GM21360 (cell line): ENCODE measurements at regions not wholly inside any gene's neighbourhood (a gene's known extent, or its start where the extent isn't known, plus 50 kb on each side); places are given as distances from the start of the nearest gene placed in this dataset.
A peak's percentile ranks its signal among the peaks of the same experiment; 100 is the strongest.

Source experiments
- ATAC-seq: cut with Tn5 transposase; IDR thresholded peaks from one replicate; pipeline ENCODE4 v1.9.1; 2021; ENCODE audit warnings: mild to moderate bottlenecking, moderate library complexity; ENCODE audit not compliant: unreplicated experiment

DNA sequence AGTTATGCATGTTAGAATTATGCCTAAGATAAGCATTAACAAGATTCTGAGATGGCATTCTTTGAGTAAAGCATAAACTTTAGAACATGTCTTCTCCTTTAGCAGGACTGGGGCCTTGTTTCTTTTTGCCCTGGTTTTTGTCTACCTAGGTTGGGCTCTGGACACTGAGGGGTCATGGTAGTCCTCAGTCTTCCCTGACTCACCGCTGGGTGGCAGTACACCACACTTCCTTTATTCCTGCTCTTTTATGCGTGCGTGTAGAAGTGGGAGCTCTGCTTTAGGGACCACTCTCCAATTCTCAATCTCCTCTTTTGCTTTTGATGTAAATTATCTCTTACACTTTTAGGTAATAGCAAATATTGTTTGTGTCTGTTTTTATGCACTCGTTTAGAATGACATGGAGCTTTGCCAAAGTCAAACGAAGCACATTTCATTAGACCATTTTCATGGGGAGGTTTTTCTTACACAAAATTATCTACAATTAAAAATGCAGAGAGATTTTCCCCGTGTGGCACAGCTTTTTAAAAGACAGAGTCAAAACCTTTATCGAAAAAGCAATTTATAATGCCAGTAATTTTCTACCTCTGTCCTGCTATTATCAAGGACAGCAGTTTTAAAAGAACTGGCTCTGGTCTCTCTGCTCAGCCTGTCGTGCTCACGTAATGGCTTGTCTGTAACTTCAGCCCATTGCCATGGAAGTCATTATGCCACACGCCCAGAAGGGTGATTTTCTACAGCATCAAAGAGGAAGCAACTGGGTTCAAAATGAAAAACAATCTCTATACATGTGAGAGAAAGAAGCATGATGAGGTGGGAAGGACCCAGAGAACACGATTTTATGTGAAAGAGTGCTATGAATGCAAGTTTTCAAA, 413.9 kb downstream of the COG6 start:
- no peak for ATAC-seq

DNA sequence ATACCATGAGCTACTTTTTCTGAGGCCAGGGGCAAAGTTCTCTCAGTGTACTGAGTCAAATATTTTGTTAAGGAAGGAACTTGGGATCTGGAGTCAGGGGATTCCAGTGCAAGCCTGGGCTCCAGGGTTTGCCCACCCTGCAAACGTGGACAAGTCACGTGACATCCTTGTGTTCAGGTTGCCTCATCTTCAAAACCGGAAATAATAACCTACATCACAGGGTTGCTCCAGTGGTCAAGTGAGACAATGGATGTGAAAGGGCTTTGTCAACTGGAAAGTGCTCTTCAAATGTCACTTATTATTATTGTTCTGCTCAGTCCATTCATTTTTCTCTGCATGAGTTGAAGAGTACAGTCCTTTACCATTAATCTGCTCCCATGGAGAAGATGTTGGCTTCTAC, 414.9 kb downstream of the COG6 start:
- no peak for ATAC-seq

DNA sequence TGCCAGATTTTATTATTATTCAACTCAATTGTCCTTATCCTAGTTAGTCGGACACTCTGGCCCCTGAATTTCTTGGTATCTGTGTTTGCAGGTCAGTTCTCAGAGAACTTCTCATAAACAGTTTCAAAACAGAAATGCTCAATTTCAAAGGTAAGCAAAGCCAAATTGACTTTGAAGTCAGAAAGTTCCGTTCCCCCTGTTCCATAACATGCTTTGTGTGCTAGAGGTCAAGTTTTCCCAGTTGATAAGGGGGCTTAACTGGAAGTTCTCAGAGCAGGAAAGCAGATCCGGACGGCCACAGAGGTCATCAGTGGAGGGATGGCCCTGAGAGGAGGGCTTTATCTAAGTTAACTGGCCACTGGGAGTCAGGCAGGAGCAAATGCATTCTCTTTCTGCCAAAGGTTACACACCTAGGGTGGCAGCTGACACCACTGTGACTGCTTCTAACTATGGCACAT, 417.2 kb downstream of the COG6 start:
- ATAC-seq: no peak

DNA sequence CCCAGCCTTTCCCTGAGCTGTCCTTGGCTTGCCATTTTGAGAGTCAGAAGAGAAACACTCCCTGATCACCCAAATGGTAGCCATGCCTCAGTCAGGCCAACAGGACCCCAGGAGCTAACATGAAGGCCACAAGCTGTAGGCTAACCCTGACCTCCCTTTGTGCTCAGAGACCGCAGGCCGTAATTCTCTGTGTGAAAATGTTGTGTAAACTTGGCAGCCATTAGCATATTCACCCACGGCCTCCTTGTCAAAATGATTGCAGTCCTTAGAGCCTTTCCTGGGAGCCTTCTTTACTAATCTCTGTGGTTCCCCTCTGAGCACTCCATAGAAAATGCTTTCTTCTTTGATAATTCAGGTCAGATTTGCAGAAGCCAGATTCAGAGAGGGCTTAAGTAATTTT, 418.9 kb downstream of the COG6 start:
- ATAC-seq: no peak

DNA sequence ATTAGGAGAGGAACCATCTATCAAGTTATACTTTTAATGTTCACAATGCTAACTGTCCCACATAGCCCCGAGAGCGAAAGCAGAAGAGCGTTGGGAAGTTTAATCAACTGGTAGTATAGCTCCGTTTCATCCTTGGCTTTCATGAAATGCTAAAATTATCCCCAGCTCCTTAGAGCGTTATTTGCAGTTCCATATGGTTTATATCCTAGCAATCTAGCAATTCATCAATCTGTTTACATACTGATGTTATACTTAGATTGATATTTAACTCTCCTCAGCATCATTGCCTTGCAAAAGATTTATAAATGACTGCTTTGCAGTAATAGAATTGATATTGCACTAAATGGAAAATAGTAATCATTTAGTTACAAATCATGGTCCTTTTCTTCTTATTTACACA, 419.8 kb downstream of the COG6 start:
- no peak for ATAC-seq

DNA sequence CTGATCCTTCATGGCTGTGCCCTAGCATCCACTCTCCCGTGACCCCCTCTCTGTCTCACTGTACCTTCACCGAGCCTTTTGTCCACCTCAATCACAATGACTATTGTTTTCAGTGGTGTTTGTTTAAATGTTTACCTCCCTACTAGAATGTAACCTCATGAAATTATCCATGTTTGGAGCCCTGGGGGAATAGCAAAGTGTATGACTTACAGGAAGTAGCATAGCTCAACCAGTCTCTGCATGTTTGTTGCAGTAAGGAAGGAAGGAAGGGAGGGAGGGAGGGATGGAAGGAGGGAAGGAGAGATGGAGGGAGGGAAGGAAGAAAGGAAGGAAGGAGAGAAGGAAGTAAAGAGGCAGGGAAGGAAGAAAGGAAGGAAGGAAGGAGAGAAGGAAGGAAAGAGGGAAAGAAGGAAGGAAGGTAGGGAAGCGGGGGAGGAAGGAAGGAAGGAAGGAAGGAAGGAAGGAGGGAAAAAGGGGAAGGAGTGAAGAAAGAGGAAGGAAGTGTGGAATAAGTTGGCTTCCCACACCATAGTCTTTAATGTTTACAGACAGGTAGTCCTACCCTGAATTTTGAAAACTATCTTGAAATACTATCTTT, 421.4 kb downstream of the COG6 start:
- no peak for ATAC-seq

DNA sequence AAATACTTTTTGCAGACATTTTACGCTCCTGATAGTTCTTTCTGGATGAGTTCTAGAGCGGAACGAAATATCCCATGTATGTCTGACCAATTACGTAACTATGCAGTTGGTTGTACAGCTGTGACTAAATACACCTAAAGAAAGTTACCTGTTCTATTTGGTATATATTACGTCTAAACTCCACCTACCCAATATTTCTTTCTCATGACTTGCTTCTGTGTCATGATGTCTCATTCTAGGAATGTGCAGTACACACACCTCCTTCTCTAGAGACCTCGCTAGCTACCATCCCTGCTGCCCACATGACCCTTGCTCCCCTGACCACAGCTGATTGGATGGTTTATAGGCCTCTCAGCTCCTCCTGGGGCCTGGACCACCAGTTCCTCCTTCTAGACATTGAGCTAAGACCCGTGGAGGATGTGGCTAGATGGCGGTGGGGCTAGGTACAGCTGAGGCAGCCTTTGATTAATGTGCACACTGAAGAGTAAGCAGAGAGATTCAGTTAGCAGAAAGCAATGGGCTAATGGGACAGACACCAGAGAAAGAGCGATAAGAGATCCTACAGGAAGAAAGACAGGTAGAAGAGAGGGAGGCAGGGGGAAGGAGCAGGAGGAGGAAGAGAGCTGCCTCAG, 422.1 kb downstream of the COG6 start:
- ATAC-seq: no peak

DNA sequence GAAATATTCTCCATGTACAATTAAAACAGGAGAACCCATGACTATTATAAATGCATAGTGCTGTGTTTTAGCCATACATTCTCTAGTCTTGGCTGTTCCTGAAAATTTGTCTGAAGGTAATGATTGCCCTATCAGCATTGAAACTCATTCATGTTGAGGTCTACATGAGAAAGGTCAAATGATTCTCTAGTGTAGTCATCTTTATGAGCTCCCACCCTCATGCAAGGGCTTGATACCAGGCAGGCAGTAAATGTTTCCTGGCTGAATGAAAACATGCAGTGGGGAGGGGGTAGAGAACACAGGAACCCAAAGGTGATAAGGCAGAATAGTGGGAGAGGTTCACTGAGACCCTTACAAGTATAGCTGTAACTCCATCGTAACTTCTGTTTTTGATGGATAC, 424.3 kb downstream of the COG6 start:
- ATAC-seq: no peak

DNA sequence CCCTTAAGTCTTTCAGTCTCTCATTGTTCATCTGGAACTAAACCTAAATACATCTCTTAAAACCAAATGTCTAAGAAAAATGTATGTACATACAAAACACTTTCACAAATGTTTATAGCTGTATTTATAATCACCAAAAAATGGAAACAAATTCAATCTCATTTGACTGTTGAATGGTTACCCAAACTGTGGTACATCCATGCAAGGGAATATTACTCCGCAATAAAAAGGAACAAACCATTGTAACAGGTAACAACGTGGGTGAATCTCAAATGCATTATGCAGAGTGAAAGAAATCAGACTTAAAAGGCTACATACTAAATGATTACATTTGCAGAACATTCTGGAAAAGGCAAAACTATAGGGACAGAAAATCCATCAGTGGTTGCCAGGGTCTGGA, 425.2 kb downstream of the COG6 start:
- ATAC-seq: no peak

DNA sequence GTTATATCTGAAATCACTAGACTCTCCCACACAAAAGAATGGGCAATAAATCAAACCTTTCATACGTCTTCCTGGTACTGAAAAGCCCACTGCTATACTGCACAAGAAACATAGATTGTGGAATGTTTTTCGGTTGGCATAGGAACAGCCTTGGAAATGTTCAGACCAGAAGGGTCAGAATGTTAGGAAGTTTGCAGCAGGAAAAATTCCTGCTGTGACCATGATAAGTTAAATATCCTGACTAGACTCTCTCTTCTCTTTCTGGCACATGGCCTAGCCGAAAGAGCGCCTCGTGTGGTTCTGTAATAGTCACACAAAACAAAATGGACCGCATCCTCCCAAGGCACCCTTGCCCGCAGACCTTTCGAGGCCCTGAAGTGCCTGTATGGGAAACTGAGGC, 427.2 kb downstream of the COG6 start:
- ATAC-seq: no peak

DNA sequence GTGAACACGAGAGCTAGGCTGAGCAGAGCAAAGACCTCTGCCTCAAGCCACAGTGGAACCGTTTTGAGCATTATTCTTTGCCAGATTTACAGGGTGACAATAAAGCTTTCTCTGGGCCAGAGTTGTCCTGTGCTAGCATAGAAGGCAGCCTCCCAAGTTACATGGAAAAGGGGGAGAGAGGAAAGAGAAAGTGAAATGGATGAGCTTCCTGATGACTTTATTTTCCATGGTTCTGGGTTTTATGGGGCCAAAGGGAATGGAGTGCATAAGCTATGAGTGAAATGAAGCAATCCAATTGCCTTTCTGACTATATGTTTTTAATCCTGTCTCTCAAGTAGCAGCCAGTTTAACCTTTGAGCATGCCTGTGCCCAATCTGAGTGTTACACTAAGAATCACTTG, 428.4 kb downstream of the COG6 start:
- ATAC-seq: no peak

DNA sequence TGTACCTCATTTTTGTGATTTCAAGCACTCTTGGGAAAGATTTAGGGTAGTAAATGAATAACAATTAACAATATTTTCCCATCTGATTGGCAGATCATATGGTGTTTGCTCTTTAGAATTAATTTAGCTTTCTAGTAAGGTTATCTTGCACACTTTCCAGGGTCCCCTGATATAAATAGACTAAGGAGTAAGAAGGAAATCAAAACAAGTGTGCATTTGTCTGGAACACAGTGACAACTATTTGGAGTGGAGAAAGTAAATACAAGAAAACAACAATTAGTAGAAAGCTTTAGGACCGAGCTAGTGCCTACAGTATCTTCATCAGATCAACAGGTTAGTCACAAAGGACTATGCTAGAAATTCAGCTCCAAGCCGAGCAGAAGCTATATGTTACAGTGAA, 429.5 kb downstream of the COG6 start:
- no peak for ATAC-seq

DNA sequence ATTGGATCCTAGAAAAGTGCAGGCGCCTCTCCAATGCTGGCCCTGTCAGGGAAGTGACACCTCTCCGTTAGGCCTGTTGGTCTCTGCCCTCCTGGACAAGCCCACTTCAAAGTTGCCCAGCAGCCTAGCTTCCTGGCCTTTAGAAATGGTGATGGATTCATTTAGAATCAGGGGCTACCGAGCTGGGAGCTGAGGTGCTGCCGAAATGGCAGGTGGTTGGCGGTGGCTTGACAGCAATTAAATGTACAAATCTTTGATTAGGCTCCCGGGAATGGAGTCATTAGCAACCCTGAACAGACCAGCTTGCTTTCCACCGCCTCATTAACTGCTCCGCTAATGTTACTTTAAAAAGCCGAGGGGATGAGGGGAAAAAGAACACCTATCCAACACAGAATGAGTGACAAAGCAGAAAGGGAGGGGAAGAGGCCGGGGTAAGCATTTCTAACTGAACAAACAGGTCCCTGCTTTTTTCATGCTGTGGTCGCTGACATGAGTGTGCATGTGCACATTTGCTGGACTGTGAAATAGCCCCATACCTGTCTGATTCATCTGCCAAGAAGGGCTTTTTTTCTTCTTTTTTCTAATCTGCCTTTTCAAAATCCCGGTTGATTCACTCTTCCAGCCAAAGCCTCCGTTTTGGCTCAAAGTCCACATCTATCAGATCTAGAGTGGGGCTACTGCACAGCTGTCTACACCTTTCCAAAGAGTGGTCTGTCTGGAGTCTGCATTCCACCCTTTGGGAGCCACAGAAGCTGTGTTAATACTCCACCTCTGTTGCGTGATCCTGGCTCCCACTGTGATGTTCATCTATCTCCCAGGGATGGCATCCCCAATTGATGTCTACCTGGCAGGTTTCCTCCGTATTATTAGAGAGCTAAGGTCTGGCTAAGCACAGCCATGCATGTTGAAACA, 431.9 kb downstream of the COG6 start:
- no peak for ATAC-seq

DNA sequence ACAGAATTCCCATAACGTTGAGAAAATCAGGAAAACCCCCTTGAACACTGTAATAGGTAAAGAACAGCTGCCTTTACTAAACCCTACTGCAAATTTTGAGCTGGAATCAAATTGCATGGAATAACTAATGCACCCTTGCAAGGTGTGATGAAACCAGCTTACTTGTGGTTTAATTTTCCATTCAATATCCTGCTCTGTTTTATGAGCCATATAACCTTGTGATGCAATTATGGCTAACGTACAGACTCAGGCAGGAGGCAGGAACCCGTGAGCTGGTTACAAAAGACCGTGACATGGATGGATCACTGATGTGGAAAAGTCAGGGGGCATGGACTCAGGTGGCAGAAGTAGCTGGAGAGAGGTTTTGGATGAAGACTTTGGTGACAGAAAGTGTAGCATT, 438.6 kb downstream of the COG6 start:
- ATAC-seq: no peak

DNA sequence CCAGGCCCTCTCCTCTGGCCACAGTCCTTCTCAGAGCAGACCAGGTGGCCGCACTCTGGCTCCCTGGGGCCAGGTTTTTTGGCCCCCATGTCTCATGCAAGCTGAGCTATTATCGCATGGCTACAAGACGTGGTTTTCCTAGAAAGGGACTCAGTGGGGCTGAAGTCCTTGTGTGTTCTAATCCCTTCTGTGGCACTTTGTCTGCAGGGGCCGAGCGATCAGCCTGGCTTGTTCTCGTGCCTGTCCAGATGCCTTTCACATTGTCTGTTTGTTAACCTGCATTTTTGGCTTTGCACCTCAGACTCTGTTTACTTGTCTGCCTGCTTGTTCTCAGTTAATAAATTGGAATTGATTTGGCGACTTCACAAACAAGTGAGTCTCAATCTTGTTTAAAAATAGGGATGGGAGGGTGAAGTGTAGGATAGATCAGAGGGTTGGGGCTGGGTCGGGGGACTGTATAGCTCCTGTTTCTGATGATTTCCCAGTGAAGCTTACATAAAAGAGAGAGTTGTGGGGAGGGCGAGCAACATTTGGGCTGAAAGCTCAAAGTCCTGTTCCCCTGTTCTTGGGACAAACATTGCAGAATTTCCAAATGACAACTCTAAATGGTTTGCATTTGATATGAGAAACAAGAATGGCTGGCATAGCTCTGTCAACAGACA, 440.4 kb downstream of the COG6 start:
- ATAC-seq: no peak

DNA sequence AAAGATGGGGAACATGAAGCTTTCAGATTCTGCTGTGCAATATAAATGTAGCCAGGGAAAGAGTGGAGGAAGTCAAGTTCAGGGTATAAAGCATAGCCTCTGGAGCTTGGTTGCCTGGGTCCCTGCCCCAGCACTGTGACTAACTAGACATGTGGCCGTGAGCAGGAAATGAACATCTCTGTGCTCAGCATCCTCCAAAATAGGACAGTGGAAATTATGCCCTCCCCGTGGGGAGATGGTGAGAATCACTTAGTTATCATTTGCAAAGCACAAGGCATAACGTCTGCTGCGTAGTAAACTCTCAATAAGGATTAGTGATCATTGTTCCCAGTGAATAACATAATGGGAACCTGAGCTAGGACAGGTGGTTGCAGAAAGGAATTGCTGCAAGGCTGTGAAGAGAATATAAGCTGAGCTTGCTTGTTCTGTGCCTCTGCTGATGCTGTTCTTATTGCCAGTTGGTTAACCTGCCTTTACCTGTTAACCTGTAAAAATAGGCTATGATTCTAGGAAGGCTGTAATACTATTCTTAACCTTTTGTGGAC, 441.0 kb downstream of the COG6 start:
- no peak for ATAC-seq

DNA sequence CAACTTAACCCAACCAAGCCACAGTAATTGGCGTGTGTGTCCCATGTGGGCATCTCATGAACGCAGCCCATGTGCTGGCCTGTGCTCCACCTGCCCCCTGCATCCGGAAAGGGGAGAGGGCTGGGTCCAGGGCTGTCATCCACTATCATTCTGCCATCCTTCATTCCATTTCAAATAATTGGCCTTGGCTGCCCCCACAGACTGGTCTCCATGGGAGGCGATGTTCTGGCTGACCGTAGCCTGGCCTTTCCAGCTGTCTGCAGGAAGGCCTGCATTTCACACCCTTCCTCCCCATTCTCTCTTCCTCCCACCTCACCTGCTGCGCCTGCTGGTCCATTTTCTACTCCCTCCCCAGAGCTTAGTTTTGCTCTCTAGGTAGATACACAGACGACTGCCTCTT, 442.8 kb downstream of the COG6 start:
- no peak for ATAC-seq

DNA sequence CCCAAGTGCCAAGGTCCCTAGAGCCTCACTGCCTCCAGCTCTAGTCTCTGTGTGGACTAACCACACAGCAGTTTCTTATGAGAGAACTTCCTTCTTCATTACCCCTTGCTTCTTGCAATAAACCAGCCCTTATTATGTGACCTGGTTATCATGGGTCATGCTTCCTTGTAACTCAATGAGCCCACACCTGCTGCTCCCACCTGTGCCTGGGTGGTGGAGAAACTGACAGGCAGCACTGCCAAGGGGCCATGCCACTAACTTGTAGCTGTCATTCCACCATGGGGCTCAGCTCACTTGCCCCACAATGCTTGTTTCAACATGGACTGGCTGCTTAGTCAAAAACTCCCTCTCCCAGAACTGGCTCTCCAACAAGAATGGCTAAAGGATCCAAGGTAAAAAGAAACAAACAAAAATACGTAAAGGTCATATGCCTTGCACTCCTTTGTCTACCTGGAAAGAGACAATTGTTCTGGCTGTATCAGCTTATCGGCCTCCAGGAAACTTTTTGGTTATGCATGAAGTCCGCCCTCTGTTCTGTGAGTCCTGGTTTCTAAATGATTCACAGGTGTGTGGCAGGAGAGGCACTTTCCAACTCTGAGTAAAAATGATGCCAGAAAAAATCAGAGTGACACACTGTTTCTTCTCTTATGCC, 446.4 kb downstream of the COG6 start:
- ATAC-seq: peak; percentile 85

DNA sequence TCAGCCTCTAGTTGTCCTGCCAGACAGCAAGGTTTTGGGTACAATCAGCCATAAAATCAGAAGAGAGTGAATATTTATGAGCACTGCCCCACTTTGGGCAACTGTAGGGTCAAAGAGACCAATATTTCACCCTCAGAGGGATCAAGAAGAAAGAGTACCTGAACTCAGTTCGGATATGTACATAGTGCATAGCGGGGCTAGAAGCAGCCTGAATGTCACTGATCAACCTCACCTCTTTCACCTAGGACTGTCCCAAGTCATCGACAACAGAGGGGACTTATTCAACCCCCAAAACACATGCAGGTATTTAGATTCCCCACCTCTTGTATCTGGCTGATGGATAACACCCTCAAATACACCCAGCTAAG, 446.9 kb downstream of the COG6 start:
- ATAC-seq: peak; percentile 17

DNA sequence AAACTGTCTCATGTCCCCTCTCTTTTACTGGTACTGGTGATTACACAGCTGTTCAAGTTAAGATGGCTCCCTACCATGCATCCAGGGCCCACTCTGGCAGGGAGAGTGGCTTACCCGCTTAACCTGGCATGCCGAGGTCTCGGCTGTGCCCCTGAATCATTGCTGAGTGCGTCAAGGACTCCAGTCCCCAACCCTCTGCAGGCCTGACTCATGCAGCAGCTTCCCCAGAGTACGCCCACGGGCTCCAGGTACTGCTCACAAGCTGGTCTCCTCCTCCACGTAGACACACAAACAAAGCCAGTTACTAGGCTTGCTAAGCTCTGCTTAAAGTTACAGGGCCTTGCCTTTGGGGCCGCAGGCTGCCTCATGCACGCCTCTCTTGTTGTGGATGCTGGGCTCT, 447.4 kb downstream of the COG6 start:
- no peak for ATAC-seq
